OCI-LY1 (cell line): ENCODE measurements at regions not wholly inside any gene's neighbourhood (a gene's known extent, or its start where the extent isn't known, plus 50 kb on each side); places are given as distances from the start of the nearest gene placed in this dataset.

Experiments
- EZH2 ChIP-seq: fragments of 200-600 bp; sonication (generic), shearing (Covaris generic); IDR thresholded peaks from 2 replicates; pipeline ENCODE4 v1.8.0; 2017; ENCODE audit warnings: borderline replicate concordance, mixed run types, mild to moderate bottlenecking, antibody characterized with exemption, low read length, moderate library complexity, mixed read lengths
- TF ChIP-seq, protein P1 (sequence below): fragments of 200-600 bp; sonication (generic), shearing (Covaris generic); IDR thresholded peaks from 2 replicates; pipeline ENCODE4 v1.5.1; 2017; ENCODE audit warnings: mild to moderate bottlenecking, antibody characterized with exemption, low read length, moderate library complexity, mixed read lengths

DNA sequence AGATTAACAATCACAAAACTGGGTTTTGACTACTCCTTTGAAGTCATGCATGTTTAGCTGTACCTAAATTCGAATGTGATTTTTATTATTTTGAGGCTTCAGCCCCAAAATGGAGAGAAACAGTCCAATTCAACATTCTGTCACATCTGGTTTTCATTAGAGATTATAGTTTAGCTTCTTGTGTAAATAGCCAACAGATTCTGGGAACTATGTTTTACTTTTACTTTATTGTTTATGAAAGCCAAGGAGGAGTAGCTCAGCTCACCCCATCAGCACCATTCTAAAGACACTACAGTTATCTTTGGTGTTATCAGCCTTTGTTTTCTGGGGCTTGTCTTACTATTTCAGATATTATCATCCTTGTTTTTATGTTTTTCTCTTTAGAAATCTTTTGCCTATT lies 465.0 kb upstream of the CWC22 start:
- TF ChIP-seq, protein P1, sequence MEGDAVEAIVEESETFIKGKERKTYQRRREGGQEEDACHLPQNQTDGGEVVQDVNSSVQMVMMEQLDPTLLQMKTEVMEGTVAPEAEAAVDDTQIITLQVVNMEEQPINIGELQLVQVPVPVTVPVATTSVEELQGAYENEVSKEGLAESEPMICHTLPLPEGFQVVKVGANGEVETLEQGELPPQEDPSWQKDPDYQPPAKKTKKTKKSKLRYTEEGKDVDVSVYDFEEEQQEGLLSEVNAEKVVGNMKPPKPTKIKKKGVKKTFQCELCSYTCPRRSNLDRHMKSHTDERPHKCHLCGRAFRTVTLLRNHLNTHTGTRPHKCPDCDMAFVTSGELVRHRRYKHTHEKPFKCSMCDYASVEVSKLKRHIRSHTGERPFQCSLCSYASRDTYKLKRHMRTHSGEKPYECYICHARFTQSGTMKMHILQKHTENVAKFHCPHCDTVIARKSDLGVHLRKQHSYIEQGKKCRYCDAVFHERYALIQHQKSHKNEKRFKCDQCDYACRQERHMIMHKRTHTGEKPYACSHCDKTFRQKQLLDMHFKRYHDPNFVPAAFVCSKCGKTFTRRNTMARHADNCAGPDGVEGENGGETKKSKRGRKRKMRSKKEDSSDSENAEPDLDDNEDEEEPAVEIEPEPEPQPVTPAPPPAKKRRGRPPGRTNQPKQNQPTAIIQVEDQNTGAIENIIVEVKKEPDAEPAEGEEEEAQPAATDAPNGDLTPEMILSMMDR, result no peak
- TF ChIP-seq EZH2, result no peak
